ENCODE measurements at regions not wholly inside any gene's neighbourhood (a gene's known extent, or its start where the extent isn't known, plus 50 kb on each side); places are given as distances from the start of the nearest gene placed in this dataset.

DNA sequence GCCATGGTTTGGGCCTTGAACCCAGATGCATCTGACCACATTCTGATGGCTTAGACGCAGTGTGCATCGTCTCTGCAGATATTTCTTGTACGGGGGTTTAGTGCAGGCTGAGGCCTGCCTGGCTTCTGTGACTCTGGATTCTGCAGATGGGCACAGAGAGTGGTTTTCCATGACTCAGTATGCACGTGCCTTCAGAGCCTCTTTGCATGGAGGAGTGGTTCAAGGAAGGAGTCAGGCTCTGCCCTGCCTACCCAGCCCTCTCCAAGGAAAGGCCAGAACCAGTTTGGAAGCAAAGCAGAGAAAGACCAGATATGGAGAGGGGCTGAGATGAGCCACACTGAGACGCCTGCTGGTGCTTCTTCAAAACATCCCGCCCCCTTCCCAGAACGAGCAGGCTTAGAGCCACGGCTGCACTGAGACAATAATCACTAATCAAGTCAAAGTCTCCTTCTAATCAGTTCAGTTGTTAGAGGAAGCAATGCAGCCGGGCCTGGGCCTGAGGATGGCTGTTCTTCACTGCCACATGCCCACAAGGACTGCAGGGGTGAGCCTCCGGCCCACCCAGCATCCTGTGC lies 308.9 kb downstream of the NXPE2 start:
- TF ChIP-seq, protein P1, sequence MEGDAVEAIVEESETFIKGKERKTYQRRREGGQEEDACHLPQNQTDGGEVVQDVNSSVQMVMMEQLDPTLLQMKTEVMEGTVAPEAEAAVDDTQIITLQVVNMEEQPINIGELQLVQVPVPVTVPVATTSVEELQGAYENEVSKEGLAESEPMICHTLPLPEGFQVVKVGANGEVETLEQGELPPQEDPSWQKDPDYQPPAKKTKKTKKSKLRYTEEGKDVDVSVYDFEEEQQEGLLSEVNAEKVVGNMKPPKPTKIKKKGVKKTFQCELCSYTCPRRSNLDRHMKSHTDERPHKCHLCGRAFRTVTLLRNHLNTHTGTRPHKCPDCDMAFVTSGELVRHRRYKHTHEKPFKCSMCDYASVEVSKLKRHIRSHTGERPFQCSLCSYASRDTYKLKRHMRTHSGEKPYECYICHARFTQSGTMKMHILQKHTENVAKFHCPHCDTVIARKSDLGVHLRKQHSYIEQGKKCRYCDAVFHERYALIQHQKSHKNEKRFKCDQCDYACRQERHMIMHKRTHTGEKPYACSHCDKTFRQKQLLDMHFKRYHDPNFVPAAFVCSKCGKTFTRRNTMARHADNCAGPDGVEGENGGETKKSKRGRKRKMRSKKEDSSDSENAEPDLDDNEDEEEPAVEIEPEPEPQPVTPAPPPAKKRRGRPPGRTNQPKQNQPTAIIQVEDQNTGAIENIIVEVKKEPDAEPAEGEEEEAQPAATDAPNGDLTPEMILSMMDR (IDR thresholded peaks at IDR 0.05): no peak
- no peak for TF ChIP-seq EZH2 (IDR thresholded peaks at IDR 0.05)

Data from neural progenitor cell (in vitro differentiated cells).